Skin epidermis (tissue), 12 donors: ENCODE measurements at regions not wholly inside any gene's neighbourhood (a gene's known extent, or its start where the extent isn't known, plus 50 kb on each side); places are given as distances from the start of the nearest gene placed in this dataset.
"Not testable (repeated sequence)": the region's sequence is repeated elsewhere in the genome, so short reads cannot be mapped to it uniquely, and the experiment has no call there.

Experiments
- H3K27ac ChIP-seq, 21 experiments: fragments of 200-600 bp; sonication (generic) in 11 of 21; one replicate each; pipeline ENCODE4 v1.5.0; 2020; ENCODE audit warnings: mild to moderate bottlenecking in 3 of 21, inconsistent platforms in 2 of 21, moderate library complexity in 2 of 21
- H3K4me3 ChIP-seq, 7 experiments: fragments of 200-600 bp; sonication (generic) in 2 of 7; one replicate each; pipeline ENCODE4 v1.5.0; 2020; ENCODE audit warnings: inconsistent platforms in 2 of 7, mild to moderate bottlenecking in 2 of 7, moderate library complexity in 1 of 7

- Histone ChIP-seq H3K27ac (no peak overlapping the region), H3K4me3 (no peak overlapping the region)
Measured at GRCh38 chr9:80775971-80776370, 913.4 kb downstream of the TLE1 start.

GRCh38 chr9:80775530-80775929 lies 913.8 kb downstream of the TLE1 start:
- Histone ChIP-seq H3K27ac (no peak overlapping the region), H3K4me3 (no peak overlapping the region)

DNA sequence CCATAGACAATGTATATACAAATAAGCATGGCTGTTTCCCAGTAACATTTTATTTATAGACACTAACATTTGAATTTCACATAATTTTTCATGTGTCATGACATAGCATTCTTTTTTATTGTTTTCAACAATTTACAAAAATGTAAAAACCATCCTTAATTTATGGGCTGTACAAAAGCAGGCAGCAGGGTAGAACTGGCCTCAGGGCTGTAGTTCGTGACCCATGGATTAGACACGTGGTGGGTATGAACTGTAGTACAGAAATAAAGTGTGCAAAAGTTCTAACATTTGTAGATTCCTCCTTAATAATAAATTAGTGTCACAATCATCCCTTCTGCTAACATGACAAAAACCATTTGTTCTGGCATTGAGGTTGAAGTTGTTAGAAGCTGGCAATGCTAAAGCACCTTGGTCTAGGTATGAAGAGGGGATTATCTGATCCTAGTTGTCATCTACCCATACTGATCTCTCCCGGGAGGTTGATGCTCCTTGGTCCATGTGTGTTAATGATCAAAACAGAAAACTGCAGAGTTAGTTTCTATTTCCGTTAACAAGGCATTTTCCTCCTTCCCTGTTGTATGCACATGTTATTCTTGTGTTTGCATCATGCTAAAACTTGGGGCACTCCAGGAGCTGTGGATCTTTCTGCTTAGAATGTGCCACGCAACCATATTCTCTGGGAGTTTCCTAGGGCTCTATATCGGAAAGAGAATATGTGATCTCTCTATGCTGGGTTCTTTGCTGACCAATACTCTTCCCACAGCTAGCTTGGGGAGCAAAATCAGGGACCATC lies 917.6 kb downstream of the TLE1 start:
- H3K4me3 ChIP-seq, result no peak overlapping the region

GRCh38 chr9:80763536-80763935 lies 925.8 kb downstream of the TLE1 start:
- H3K27ac ChIP-seq, result no peak overlapping the region
- no peak overlapping the region for H3K4me3 ChIP-seq

More for the DNA sequence above, 917.6 kb downstream of the TLE1 start:
- H3K27ac ChIP-seq, result no peak overlapping the region

GRCh38 chr9:80755586-80755985 lies 933.8 kb downstream of the TLE1 start:
- H3K4me3 ChIP-seq, result no peak overlapping the region
- H3K27ac ChIP-seq, result no peak overlapping the region

GRCh38 chr9:80747056-80747455 lies 942.3 kb downstream of the TLE1 start:
- not testable (repeated sequence) for H3K4me3 ChIP-seq, H3K27ac ChIP-seq

- Histone ChIP-seq H3K4me3 (no peak overlapping the region), H3K27ac (no peak overlapping the region)
Measured at GRCh38 chr9:80732506-80732905, 956.8 kb downstream of the TLE1 start.

GRCh38 chr9:80720579-80720978 lies 968.8 kb downstream of the TLE1 start:
- no peak overlapping the region for H3K4me3 ChIP-seq
- no peak overlapping the region for H3K27ac ChIP-seq

- Histone ChIP-seq H3K4me3 (no peak overlapping the region), H3K27ac (no peak overlapping the region)
Measured at GRCh38 chr9:80707120-80707519, 982.2 kb downstream of the TLE1 start.

- no peak overlapping the region for H3K27ac ChIP-seq
- H3K4me3 ChIP-seq, result no peak overlapping the region
Measured at GRCh38 chr9:80701061-80701460, 988.3 kb downstream of the TLE1 start.

- H3K4me3 ChIP-seq, result no peak overlapping the region
- H3K27ac ChIP-seq, result peak overlapping the region in 5 of 21 experiments; percentile 6 to 26 (median 19)
Measured at GRCh38 chr9:80699511-80699998, 989.8 kb downstream of the TLE1 start.

DNA sequence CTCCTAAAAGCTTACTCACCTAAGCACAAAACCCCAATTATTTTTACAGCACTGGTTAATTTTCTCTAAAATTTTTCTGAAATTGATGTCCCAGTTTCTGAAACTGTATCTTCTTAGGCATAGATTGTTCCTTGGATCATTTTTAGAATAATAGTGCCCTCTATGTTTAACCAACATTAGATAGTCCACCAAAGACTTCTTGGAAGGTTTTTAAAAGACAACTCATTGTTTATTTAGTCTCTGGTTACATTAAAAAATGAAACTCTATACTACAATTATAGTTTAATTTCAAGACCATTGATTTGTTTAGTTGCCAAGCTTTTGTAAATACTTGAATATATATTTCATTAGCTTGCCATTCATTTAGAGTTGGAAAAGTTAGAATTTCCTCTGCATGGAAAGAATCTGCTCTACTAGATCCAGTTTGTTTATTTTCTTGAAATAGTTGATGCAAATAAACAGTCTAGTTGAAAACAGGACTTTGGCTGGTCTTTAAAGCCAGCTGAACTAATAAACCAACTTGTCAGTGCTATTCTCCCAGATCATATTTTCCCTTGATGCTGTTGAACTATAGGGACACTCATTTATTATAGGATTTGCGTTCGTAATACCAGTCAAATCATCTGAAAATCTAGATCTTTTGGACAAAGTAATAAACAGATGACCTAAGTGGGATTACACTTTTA lies 990.5 kb downstream of the TLE1 start:
- peak overlapping the region in 5 of 21 experiments; percentile 6 to 26 (median 19) for H3K27ac ChIP-seq
- H3K4me3 ChIP-seq, result no peak overlapping the region

DNA sequence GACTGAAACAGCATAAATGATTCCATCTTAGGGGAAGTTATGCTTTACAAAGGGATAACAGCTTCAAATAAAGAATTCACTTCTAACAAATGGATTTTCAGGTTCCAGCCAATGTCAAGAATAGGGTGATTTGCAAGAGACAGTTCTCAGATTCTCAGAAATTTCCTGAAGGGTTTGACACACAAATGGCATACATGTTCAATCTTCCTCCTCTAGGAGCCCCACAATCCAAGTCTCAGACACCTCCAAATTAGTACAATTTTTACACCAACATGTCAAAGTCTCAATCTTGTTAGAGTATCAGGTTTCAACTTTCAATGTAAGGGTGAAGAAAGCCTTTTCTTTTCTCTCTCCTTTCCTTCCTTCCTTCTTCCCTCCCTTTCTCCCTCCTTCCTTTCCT lies 996.6 kb downstream of the TLE1 start:
- Histone ChIP-seq H3K27ac (no peak overlapping the region), H3K4me3 (no peak overlapping the region)

- Histone ChIP-seq H3K27ac (no peak overlapping the region), H3K4me3 (no peak overlapping the region)
Measured at GRCh38 chr9:80691229-80691628, 998.1 kb downstream of the TLE1 start.

GRCh38 chr9:80690349-80690939 lies 998.9 kb downstream of the TLE1 start:
- Histone ChIP-seq H3K4me3 (no peak overlapping the region), H3K27ac (no peak overlapping the region)

GRCh38 chr9:80679916-80680315 lies 1009.4 kb downstream of the TLE1 start:
- no peak overlapping the region for H3K4me3 ChIP-seq
- no peak overlapping the region for H3K27ac ChIP-seq

DNA sequence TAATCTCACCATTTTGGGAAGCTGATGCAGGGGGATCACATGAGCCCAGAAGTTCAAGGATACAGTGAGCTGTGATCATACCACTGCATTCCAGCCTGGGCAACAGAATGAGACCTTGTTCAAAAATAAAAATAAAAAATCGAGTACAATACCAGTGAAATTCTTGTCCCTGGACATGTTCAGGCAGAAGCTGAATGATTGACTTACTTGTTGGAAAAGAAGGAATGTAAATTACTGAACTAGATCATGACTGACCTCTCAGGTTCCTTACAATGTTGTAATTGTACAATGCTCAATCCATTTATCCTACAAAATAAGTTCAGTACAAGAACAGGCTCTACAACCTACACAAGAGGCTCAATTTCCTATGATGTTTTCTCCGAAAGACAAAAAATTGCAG lies 1010.4 kb downstream of the TLE1 start:
- Histone ChIP-seq H3K27ac (no peak overlapping the region), H3K4me3 (no peak overlapping the region)

DNA sequence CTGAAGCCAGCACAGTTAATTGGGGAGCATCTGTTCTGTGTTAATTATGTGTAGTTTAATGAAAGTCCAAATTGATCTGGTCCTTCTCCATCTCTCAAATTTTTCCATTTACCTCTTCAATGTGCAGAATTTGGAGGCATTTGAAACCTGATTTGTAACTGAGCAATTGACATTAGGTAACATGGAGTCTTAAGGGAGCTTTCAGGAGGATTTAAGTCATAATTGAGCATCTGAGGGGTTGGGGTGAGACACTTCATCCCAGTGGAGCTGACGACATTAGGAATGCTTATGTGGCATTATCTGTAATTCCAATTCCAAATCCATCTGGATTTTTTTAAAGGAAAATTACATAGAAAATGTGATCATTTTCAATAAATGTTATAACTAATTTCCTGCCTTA lies 1015.9 kb downstream of the TLE1 start:
- H3K27ac ChIP-seq, result no peak overlapping the region
- H3K4me3 ChIP-seq, result no peak overlapping the region

GRCh38 chr9:80665479-80665878 lies 1023.9 kb downstream of the TLE1 start:
- H3K27ac ChIP-seq, result no peak overlapping the region

GRCh38 chr9:80664327-80665210 lies 1024.8 kb downstream of the TLE1 start:
- Histone ChIP-seq H3K27ac (no peak overlapping the region), H3K4me3 (no peak overlapping the region)

More at GRCh38 chr9:80665479-80665878, 1023.9 kb downstream of the TLE1 start:
- no peak overlapping the region for H3K4me3 ChIP-seq
